HFFc6 (cell line): ENCODE measurements at regions not wholly inside any gene's neighbourhood (a gene's known extent, or its start where the extent isn't known, plus 50 kb on each side); places are given as distances from the start of the nearest gene placed in this dataset.

Experiments
- DNase-seq: peaks from one replicate; pipeline ENCODE4 v3.0.0-alpha.2; 2018
- H3K27ac Mint-ChIP-seq: 2 replicates; pipeline ENCODE4 v1.8.0; 2020; ENCODE audit warnings: mild to moderate bottlenecking, mixed read lengths
- H3K27me3 Mint-ChIP-seq: 2 replicates; pipeline ENCODE4 v1.8.0; 2021; ENCODE audit warnings: mild to moderate bottlenecking, moderate library complexity, mixed read lengths; ENCODE audit not compliant: insufficient read depth
- H3K36me3 Mint-ChIP-seq: 2 replicates; pipeline ENCODE4 v1.8.0; 2021; ENCODE audit warnings: low read depth, mixed read lengths
- H3K4me1 Mint-ChIP-seq: 2 replicates; pipeline ENCODE4 v1.8.0; 2020; ENCODE audit warnings: low read depth, mixed read lengths
- H3K4me3 Mint-ChIP-seq: 2 replicates; pipeline ENCODE4 v1.8.0; 2020; ENCODE audit warnings: mild to moderate bottlenecking, moderate library complexity, mixed read lengths
- H3K9me3 Mint-ChIP-seq: 2 replicates; pipeline ENCODE4 v1.8.0; 2020; ENCODE audit warnings: mild to moderate bottlenecking, mixed read lengths
- TF ChIP-seq, protein P1 (sequence below): fragments of 200-600 bp; sonication (generic); IDR thresholded peaks from 2 replicates; pipeline ENCODE4 v1.5.0; 2021; ENCODE audit warnings: antibody characterized with exemption, mild to moderate bottlenecking

DNA sequence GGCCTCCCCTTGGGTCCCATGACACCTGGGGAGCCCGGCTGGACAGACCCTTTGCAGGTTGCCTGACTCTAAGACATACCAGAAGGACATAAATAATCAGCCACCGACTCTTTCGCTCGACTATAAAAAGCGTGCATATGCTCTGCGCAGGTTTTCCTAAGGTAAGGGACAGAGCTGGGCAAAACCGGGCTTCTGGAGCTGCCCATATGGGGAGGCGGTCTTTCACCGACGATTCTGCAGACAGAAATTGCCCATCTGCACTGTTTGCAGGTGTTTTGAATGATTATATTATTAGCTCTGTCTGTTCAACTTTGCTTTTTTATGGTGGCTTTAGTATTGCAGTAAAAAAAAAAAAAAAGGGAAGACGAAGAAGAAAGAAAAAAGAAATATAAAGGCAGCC is 347.2 kb downstream of the TSHZ3 start:
- Mint-ChIP-seq H3K9me3 (no peaks in the 10 kb centered on the region), H3K4me3 (no peak overlapping the region), H3K36me3 (no peaks in the 10 kb centered on the region), H3K4me1 (no peaks in the 10 kb centered on the region), H3K27ac (no peak overlapping the region), H3K27me3 (peaks cover 5% of the 10 kb centered on the region)
- TF ChIP-seq, protein P1, sequence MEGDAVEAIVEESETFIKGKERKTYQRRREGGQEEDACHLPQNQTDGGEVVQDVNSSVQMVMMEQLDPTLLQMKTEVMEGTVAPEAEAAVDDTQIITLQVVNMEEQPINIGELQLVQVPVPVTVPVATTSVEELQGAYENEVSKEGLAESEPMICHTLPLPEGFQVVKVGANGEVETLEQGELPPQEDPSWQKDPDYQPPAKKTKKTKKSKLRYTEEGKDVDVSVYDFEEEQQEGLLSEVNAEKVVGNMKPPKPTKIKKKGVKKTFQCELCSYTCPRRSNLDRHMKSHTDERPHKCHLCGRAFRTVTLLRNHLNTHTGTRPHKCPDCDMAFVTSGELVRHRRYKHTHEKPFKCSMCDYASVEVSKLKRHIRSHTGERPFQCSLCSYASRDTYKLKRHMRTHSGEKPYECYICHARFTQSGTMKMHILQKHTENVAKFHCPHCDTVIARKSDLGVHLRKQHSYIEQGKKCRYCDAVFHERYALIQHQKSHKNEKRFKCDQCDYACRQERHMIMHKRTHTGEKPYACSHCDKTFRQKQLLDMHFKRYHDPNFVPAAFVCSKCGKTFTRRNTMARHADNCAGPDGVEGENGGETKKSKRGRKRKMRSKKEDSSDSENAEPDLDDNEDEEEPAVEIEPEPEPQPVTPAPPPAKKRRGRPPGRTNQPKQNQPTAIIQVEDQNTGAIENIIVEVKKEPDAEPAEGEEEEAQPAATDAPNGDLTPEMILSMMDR = no peak
- no peak for DNase-seq

GRCh38 chr19:31000913-31001312 is 348.3 kb downstream of the TSHZ3 start:
- H3K27ac Mint-ChIP-seq = no peak overlapping the region
- H3K36me3 Mint-ChIP-seq = no peaks in the 10 kb centered on the region
- no peaks in the 10 kb centered on the region for H3K9me3 Mint-ChIP-seq
- DNase-seq = no peak
- H3K4me3 Mint-ChIP-seq = no peak overlapping the region
- H3K4me1 Mint-ChIP-seq = no peaks in the 10 kb centered on the region
- H3K27me3 Mint-ChIP-seq = peaks cover 5% of the 10 kb centered on the region
- TF ChIP-seq, protein P1 = no peak

DNA sequence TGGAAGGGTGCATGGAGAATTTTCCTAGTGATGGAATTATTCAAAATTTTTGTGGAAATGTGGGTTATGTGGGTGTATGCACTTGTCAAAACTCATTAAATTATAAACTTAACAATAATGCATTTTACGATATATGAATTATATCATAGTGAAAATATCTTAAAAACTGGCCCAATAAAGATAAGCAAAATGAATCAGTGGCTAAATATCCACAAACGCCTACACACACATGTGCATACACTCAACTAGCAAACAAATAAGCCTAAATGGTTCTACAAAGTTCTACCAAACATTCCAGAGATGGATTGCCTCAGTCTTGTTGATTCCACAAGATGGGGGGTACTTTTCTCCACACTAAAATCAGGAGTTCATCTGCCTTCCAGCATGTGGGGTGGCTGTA is 349.5 kb downstream of the TSHZ3 start:
- H3K27me3 Mint-ChIP-seq = peaks cover 5% of the 10 kb centered on the region
- no peak overlapping the region for H3K4me3 Mint-ChIP-seq
- no peak overlapping the region for H3K27ac Mint-ChIP-seq
- H3K36me3 Mint-ChIP-seq = no peaks in the 10 kb centered on the region
- TF ChIP-seq, protein P1 = no peak
- DNase-seq = no peak
- no peaks in the 10 kb centered on the region for H3K4me1 Mint-ChIP-seq
- H3K9me3 Mint-ChIP-seq = no peaks in the 10 kb centered on the region

DNA sequence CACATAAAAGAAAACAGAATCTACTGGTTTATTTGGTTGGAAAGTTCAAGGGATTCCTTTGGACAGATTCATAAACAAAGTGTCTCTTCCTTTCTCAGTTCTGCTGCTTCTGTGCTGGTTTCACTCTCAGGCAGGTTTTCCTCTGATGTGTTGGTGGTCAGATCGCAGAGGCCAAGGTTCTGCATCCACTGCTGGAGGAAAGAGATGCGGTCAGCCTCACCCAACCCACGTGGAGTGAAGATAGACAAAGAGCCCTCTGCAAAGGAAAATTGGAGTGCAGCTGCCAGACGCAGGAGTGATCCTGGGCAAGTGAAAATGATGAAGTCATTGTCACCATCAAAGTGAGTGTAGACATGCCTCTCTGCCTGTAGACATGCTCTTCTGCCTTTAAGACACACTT is 352.0 kb downstream of the TSHZ3 start:
- TF ChIP-seq, protein P1 = no peak
- no peaks in the 10 kb centered on the region for H3K36me3 Mint-ChIP-seq
- H3K4me3 Mint-ChIP-seq = no peak overlapping the region
- H3K27me3 Mint-ChIP-seq = peaks cover 5% of the 10 kb centered on the region
- no peaks in the 10 kb centered on the region for H3K4me1 Mint-ChIP-seq
- no peak overlapping the region for H3K27ac Mint-ChIP-seq
- H3K9me3 Mint-ChIP-seq = no peaks in the 10 kb centered on the region
- DNase-seq = no peak

DNA sequence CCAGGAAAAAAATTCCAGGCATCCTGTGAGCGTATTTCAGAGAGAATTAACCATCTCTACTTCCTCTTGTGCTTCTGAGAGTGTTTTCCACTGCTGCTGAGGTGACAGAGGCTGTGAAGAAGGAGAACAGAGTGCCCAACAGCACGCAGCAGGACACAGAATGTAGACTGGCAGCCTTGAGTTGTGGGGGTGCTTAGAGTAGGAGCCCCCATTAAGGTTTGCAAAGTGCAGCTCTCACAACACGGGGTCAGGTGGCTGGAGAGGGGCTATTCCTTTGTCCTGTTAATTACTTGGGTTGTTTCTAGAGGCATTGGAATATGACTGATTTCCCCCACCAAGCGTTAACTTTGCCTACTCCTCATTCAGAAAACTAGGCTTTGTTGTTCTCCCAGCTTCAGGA is 370.6 kb downstream of the TSHZ3 start:
- Mint-ChIP-seq H3K36me3 (no peaks in the 10 kb centered on the region), H3K9me3 (no peaks in the 10 kb centered on the region; the same call in 1 of the 2 replicates)
- TF ChIP-seq, protein P1 = no peak

GRCh38 chr19:30969591-30969990 is 379.6 kb downstream of the TSHZ3 start:
- no peaks in the 10 kb centered on the region for H3K36me3 Mint-ChIP-seq
- H3K27ac Mint-ChIP-seq = no peak overlapping the region
- TF ChIP-seq, protein P1 = no peak
- no peaks in the 10 kb centered on the region for H3K4me1 Mint-ChIP-seq
- H3K9me3 Mint-ChIP-seq = no peaks in the 10 kb centered on the region; the same call in 1 of the 2 replicates
- no peak for DNase-seq
- peaks cover 5% of the 10 kb centered on the region for H3K27me3 Mint-ChIP-seq
- H3K4me3 Mint-ChIP-seq = no peak overlapping the region

More for the DNA sequence above, 370.6 kb downstream of the TSHZ3 start:
- no peak overlapping the region for H3K4me3 Mint-ChIP-seq
- DNase-seq = no peak
- H3K27me3 Mint-ChIP-seq = no peaks in the 10 kb centered on the region
- no peak overlapping the region for H3K27ac Mint-ChIP-seq
- no peaks in the 10 kb centered on the region for H3K4me1 Mint-ChIP-seq
